ENCODE measurements at regions not wholly inside any gene's neighbourhood (a gene's known extent, or its start where the extent isn't known, plus 50 kb on each side); places are given as distances from the start of the nearest gene placed in this dataset.

DNA sequence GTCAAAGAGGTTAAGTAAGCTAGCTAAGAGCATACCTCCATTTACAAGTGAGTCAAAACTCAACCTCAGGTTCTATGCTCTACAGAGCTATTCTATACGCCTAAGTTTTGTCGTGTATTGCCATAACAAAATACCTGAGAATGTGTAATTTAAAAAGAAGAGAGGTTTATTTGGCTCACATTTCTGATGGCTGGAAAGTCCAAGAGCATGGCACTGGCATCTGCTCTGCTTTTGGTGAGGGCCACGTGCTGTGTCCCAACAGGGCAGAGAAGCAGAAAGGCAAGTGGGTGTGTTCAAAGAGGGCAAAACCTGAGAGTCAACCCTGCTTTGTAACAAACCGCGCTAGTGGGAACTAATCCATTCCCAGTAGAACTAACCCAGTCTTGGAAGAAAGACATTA, 60.9 kb upstream of the POU2F1 start:
- no peak for TF ChIP-seq ZC3H4 (CRISPR knock-in tag; IDR thresholded peaks at IDR 0.05; ENCODE audit: borderline replicate concordance)
- no peak for TF ChIP-seq PCBP2 (optimal IDR thresholded peaks at IDR 0.05; ENCODE audit: low read depth, low read length, poor library complexity, severe bottlenecking)
- TF ChIP-seq, protein P1, sequence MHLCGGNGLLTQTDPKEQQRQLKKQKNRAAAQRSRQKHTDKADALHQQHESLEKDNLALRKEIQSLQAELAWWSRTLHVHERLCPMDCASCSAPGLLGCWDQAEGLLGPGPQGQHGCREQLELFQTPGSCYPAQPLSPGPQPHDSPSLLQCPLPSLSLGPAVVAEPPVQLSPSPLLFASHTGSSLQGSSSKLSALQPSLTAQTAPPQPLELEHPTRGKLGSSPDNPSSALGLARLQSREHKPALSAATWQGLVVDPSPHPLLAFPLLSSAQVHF (CRISPR knock-in tag; IDR thresholded peaks at IDR 0.05): no peak
- no peak for TF ChIP-seq POLR2AphosphoS5 (IDR thresholded peaks at IDR 0.05; ENCODE audit: low read depth, low read length)
- no peak for TF ChIP-seq TCF7L2 (IDR thresholded peaks at IDR 0.05; ENCODE audit: low read depth, low read length)
- TF ChIP-seq EZH2 (conservative IDR thresholded peaks at IDR 0.05; ENCODE audit: low read depth, low read length): no peak
- no peak for TF ChIP-seq POLR2A (IDR thresholded peaks at IDR 0.05; ENCODE audit: insufficient read depth in 1 of 2, low read depth in 2 of 2, low read length in 2 of 2)
- TF ChIP-seq, protein P2, sequence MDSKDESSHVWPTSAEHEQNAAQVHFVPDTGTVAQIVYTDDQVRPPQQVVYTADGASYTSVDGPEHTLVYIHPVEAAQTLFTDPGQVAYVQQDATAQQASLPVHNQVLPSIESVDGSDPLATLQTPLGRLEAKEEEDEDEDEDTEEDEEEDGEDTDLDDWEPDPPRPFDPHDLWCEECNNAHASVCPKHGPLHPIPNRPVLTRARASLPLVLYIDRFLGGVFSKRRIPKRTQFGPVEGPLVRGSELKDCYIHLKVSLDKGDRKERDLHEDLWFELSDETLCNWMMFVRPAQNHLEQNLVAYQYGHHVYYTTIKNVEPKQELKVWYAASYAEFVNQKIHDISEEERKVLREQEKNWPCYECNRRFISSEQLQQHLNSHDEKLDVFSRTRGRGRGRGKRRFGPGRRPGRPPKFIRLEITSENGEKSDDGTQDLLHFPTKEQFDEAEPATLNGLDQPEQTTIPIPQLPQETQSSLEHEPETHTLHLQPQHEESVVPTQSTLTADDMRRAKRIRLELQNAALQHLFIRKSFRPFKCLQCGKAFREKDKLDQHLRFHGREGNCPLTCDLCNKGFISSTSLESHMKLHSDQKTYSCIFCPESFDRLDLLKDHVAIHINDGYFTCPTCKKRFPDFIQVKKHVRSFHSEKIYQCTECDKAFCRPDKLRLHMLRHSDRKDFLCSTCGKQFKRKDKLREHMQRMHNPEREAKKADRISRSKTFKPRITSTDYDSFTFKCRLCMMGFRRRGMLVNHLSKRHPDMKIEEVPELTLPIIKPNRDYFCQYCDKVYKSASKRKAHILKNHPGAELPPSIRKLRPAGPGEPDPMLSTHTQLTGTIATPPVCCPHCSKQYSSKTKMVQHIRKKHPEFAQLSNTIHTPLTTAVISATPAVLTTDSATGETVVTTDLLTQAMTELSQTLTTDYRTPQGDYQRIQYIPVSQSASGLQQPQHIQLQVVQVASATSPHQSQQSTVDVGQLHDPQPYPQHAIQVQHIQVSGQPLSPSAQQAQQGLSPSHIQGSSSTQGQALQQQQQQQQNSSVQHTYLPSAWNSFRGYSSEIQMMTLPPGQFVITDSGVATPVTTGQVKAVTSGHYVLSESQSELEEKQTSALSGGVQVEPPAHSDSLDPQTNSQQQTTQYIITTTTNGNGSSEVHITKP (CRISPR knock-in tag; IDR thresholded peaks at IDR 0.05; ENCODE audit: low read depth): no peak
- TF ChIP-seq NFE2 (CRISPR knock-in tag; IDR thresholded peaks at IDR 0.05): no peak
- TF ChIP-seq SIN3A (IDR thresholded peaks at IDR 0.05; ENCODE audit: borderline replicate concordance, low read depth, low read length): no peak
- no peak for TF ChIP-seq MXI1 (IDR thresholded peaks at IDR 0.05; ENCODE audit: borderline replicate concordance, low read depth, low read length)
